PC-9 (cell line): ENCODE measurements at regions not wholly inside any gene's neighbourhood (a gene's known extent, or its start where the extent isn't known, plus 50 kb on each side); places are given as distances from the start of the nearest gene placed in this dataset.

ENCODE experiments used
- EZH2 ChIP-seq: fragments of 200-600 bp; sonication (generic); IDR thresholded peaks from 2 replicates; pipeline ENCODE4 v1.8.0; 2017; ENCODE audit warnings: antibody characterized with exemption, low read depth
- TF ChIP-seq, protein P1 (sequence below): fragments of 200-600 bp; sonication (generic); conservative IDR thresholded peaks from 2 replicates; pipeline ENCODE4 v1.6.1; 2017; ENCODE audit warnings: mixed run types, antibody characterized with exemption, mild to moderate bottlenecking, moderate library complexity

DNA sequence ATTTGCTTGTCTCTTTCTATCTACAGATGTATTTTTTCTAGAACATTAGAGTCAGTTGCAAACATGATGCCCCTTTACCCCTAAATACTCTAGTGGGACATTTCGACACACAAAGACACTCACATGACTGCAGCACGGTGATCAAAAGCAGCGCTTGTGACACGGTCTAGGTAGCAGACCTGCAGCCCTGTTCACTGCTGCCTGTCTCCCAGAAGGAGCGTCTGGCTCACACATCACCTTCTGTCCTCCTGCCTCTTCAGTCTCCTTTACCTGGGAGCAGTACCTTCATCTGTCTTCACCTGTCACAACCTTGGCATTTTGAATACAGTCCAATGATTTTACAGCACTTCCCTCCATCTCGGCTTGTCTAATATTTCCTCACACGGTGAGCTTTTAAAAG, 51.9 kb upstream of the SH3PXD2B start:
- TF ChIP-seq EZH2: no peak
- TF ChIP-seq, protein P1, sequence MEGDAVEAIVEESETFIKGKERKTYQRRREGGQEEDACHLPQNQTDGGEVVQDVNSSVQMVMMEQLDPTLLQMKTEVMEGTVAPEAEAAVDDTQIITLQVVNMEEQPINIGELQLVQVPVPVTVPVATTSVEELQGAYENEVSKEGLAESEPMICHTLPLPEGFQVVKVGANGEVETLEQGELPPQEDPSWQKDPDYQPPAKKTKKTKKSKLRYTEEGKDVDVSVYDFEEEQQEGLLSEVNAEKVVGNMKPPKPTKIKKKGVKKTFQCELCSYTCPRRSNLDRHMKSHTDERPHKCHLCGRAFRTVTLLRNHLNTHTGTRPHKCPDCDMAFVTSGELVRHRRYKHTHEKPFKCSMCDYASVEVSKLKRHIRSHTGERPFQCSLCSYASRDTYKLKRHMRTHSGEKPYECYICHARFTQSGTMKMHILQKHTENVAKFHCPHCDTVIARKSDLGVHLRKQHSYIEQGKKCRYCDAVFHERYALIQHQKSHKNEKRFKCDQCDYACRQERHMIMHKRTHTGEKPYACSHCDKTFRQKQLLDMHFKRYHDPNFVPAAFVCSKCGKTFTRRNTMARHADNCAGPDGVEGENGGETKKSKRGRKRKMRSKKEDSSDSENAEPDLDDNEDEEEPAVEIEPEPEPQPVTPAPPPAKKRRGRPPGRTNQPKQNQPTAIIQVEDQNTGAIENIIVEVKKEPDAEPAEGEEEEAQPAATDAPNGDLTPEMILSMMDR: no peak
